ENCODE measurements at regions not wholly inside any gene's neighbourhood (a gene's known extent, or its start where the extent isn't known, plus 50 kb on each side); places are given as distances from the start of the nearest gene placed in this dataset.

GRCh38 chr1:181259026-181259745 is 170.7 kb downstream of the IER5 start:
- TF ChIP-seq, protein P1, sequence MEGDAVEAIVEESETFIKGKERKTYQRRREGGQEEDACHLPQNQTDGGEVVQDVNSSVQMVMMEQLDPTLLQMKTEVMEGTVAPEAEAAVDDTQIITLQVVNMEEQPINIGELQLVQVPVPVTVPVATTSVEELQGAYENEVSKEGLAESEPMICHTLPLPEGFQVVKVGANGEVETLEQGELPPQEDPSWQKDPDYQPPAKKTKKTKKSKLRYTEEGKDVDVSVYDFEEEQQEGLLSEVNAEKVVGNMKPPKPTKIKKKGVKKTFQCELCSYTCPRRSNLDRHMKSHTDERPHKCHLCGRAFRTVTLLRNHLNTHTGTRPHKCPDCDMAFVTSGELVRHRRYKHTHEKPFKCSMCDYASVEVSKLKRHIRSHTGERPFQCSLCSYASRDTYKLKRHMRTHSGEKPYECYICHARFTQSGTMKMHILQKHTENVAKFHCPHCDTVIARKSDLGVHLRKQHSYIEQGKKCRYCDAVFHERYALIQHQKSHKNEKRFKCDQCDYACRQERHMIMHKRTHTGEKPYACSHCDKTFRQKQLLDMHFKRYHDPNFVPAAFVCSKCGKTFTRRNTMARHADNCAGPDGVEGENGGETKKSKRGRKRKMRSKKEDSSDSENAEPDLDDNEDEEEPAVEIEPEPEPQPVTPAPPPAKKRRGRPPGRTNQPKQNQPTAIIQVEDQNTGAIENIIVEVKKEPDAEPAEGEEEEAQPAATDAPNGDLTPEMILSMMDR (IDR thresholded peaks at IDR 0.05; ENCODE audit: low read length), result no peak
- no peak for TF ChIP-seq EZH2phosphoT487 (IDR thresholded peaks at IDR 0.05; ENCODE audit: low read length)
- TF ChIP-seq EZH2 (optimal IDR thresholded peaks at IDR 0.05; ENCODE audit: low read depth, low read length), result no peak
- Histone ChIP-seq H3F3A (ENCODE audit: insufficient read depth, low read length) (no peaks in the 10 kb centered on the region), H3K27me3 (replicated peaks; ENCODE audit: insufficient read depth, low read length) (no peaks in the 10 kb centered on the region)

DNA sequence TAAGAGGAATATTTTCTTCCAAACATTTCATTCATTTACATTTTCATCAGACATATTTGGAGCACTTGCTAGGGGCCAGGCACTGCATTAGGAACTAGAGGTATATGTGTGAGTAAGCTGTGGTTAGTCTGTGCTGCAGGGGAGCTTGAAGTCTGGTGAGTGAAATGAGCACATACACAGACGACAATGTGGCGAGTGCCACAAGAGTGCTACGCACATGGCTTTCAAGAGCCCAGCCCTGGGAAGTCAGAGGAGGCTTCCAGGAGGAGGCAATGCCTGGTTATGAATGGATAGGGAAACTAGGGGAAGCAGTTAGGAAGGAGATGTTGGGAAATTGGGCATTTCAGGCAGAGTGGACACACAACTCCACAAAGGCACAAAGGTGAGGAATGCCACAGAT is 171.8 kb downstream of the IER5 start:
- H3K4me1 ChIP-seq (ENCODE audit: low read length), result no peaks in the 10 kb centered on the region
- no peak for DNase-seq
- no peaks in the 10 kb centered on the region for H3K27me3 ChIP-seq (replicated peaks; ENCODE audit: insufficient read depth, low read length)
- no peak overlapping the region for H3K27ac ChIP-seq (ENCODE audit: low read length)
- no peaks in the 10 kb centered on the region for H3K9me3 ChIP-seq (replicated peaks; ENCODE audit: insufficient read depth, low read length)
- no peaks in the 10 kb centered on the region for H4K20me1 ChIP-seq (ENCODE audit: insufficient read depth, low read length)
- H2AFZ ChIP-seq (ENCODE audit: low read length), result no peak overlapping the region
- TF ChIP-seq EZH2phosphoT487 (IDR thresholded peaks at IDR 0.05; ENCODE audit: low read length) (no peak), EZH2 (optimal IDR thresholded peaks at IDR 0.05; ENCODE audit: low read depth, low read length) (no peak)
- TF ChIP-seq, protein P1 (IDR thresholded peaks at IDR 0.05; ENCODE audit: low read length), result no peak
- no peak overlapping the region for H3K4me3 ChIP-seq (ENCODE audit: low read length)
- no peaks in the 10 kb centered on the region for H3K9me2 ChIP-seq (replicated peaks; ENCODE audit: insufficient read depth, low read length)
- no peaks in the 10 kb centered on the region for H3K36me3 ChIP-seq (replicated peaks; ENCODE audit: insufficient read depth, low read length)
- H3F3A ChIP-seq (ENCODE audit: insufficient read depth, low read length), result no peaks in the 10 kb centered on the region
- no peak overlapping the region for H3K9ac ChIP-seq (ENCODE audit: low read length)
- H3K79me2 ChIP-seq (ENCODE audit: low read length), result no peaks in the 10 kb centered on the region
- no peak overlapping the region for H3K4me2 ChIP-seq (ENCODE audit: low read depth, low read length)

More at GRCh38 chr1:181259026-181259745, 170.7 kb downstream of the IER5 start:
- no peak overlapping the region for H3K4me2 ChIP-seq (ENCODE audit: low read depth, low read length)
- H3K9me2 ChIP-seq (replicated peaks; ENCODE audit: insufficient read depth, low read length), result no peaks in the 10 kb centered on the region
- no peak overlapping the region for H2AFZ ChIP-seq (ENCODE audit: low read length)
- H3K36me3 ChIP-seq (replicated peaks; ENCODE audit: insufficient read depth, low read length), result no peaks in the 10 kb centered on the region
- H3K9me3 ChIP-seq (replicated peaks; ENCODE audit: insufficient read depth, low read length), result no peaks in the 10 kb centered on the region
- no peaks in the 10 kb centered on the region for H4K20me1 ChIP-seq (ENCODE audit: insufficient read depth, low read length)
- no peak overlapping the region for H3K9ac ChIP-seq (ENCODE audit: low read length)
- no peaks in the 10 kb centered on the region for H3K4me1 ChIP-seq (ENCODE audit: low read length)
- H3K27ac ChIP-seq (ENCODE audit: low read length), result no peak overlapping the region
- no peak for DNase-seq
- H3K79me2 ChIP-seq (ENCODE audit: low read length), result no peaks in the 10 kb centered on the region
- H3K4me3 ChIP-seq (ENCODE audit: low read length), result no peak overlapping the region

- no peak for TF ChIP-seq EZH2phosphoT487 (IDR thresholded peaks at IDR 0.05; ENCODE audit: low read length)
- TF ChIP-seq EZH2 (optimal IDR thresholded peaks at IDR 0.05; ENCODE audit: low read depth, low read length), result no peak
- TF ChIP-seq, protein P1 (IDR thresholded peaks at IDR 0.05; ENCODE audit: low read length), result no peak
- no peaks in the 10 kb centered on the region for H3K36me3 ChIP-seq (replicated peaks; ENCODE audit: insufficient read depth, low read length)
- H3K27ac ChIP-seq (ENCODE audit: low read length), result no peak overlapping the region
- H3K4me2 ChIP-seq (ENCODE audit: low read depth, low read length), result no peak overlapping the region
- no peaks in the 10 kb centered on the region for H3F3A ChIP-seq (ENCODE audit: insufficient read depth, low read length)
- no peaks in the 10 kb centered on the region for H3K9me3 ChIP-seq (replicated peaks; ENCODE audit: insufficient read depth, low read length)
- no peak for DNase-seq
- H3K9ac ChIP-seq (ENCODE audit: low read length), result no peak overlapping the region
- H3K4me3 ChIP-seq (ENCODE audit: low read length), result no peak overlapping the region
- no peaks in the 10 kb centered on the region for H3K27me3 ChIP-seq (replicated peaks; ENCODE audit: insufficient read depth, low read length)
- no peaks in the 10 kb centered on the region for H3K9me2 ChIP-seq (replicated peaks; ENCODE audit: insufficient read depth, low read length)
- no peak overlapping the region for H2AFZ ChIP-seq (ENCODE audit: low read length)
- no peaks in the 10 kb centered on the region for H4K20me1 ChIP-seq (ENCODE audit: insufficient read depth, low read length)
- no peaks in the 10 kb centered on the region for H3K4me1 ChIP-seq (ENCODE audit: low read length)
- H3K79me2 ChIP-seq (ENCODE audit: low read length), result no peaks in the 10 kb centered on the region
Observed at GRCh38 chr1:181260994-181261393, 172.5 kb downstream of the IER5 start.

Measured in MM.1S (cell line).